HUES64 (cell line): ENCODE measurements at regions not wholly inside any gene's neighbourhood (a gene's known extent, or its start where the extent isn't known, plus 50 kb on each side); places are given as distances from the start of the nearest gene placed in this dataset.

ENCODE experiments used
- H3K27ac ChIP-seq: 2 replicates; pipeline ENCODE4 v1.7.0; 2013; ENCODE audit warnings: low read depth, low read length, inconsistent platforms
- H3K27me3 ChIP-seq: 2 replicates; pipeline ENCODE4 v1.6.1; 2013; ENCODE audit warnings: mild to moderate bottlenecking, low read length; ENCODE audit not compliant: insufficient read depth
- H3K36me3 ChIP-seq: 2 replicates; pipeline ENCODE4 v1.6.1; 2013; ENCODE audit warnings: mild to moderate bottlenecking, low read length; ENCODE audit not compliant: insufficient read depth
- H3K4me1 ChIP-seq: 2 replicates; pipeline ENCODE4 v1.6.1; 2013; ENCODE audit warnings: mild to moderate bottlenecking, low read length, moderate library complexity; ENCODE audit not compliant: insufficient read depth
- H3K4me3 ChIP-seq: 2 replicates; pipeline ENCODE4 v1.5.1; 2013; ENCODE audit warnings: mild to moderate bottlenecking, low read length, moderate library complexity
- H3K9ac ChIP-seq: 2 replicates; pipeline ENCODE4 v1.6.1; 2013; ENCODE audit warnings: mild to moderate bottlenecking, low read depth, low read length
- H3K9me3 ChIP-seq: 2 replicates; pipeline ENCODE4 v1.6.1; 2013; ENCODE audit warnings: low read depth, low read length; ENCODE audit not compliant: insufficient read depth
- WGBS: fragments of 150-250, 120-280 bp; methylation state at CpG from one replicate; pipeline ENCODE4 v1.1.7; 2013; ENCODE audit warnings: missing lambda C conversion rate; 5-methylcytosine and 5-hydroxymethylcytosine counted together

DNA sequence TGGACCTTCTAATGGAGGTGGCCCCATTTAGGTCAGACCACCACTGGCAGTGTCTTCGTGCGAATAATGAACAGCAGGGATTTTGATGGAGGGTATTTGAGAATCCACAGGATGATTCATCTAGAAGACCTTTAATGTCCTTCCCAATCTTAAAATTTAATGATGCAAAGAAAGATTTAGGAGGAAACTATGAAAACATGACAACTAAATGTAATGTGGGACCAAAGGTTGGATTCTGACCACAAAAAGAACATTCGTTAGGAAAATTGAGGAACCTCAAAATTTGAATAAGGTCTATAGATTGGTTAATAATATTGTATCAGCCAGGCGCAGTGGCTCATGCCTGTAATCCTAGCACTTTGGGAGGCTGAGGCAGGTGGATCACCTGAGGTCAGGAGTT lies 78.2 kb upstream of the TMPO start:
- Histone ChIP-seq H3K4me1 (peaks cover 12% of the 10 kb centered on the region; the same call in 1 of the 2 replicates), H3K36me3 (no peaks in the 10 kb centered on the region), H3K9ac (no peak overlapping the region), H3K27me3 (no peaks in the 10 kb centered on the region), H3K27ac (no peak overlapping the region), H3K9me3 (0 out of 2 replicates have a peak, but pooled peaks cover 7% of the 10 kb centered on the region), H3K4me3 (no peak overlapping the region)
- 90% methylated on average over 4 of the region's 4 CpGs for WGBS

DNA sequence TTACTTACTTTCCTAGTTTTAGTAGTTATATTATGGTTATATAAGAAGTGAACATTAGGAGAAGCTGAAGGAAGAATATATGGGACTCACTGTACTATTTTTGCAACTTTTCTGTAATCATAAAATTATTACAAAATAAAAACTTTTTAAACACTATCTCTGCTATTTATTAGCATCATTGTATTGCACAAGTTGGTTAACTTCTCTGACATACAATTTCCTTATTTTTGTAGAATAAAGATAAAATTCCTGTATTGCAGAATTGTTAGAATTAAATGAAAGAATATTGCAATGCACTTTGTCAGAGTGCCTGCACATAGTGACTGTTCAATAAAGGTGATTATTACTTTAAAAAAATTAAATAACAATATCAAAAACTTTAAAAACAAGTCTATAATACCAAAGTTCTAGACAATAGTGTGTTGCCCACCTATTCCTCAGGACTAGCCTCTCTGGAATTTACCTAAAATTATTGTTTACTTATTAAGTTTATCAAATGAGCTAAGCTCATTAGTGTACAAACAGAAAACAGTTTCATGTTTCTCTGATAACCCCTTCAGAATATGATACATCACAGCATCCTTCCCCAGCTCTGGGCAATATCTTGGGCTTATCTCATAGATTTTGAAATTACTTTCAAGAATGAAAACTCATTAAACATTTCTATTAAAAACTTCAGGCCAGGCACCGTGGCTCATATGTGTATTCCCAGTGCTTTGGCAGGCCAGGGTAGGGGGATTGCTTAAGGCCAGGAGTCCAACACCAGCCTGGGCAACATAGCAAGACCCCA lies 77.4 kb upstream of the TMPO start:
- Histone ChIP-seq H3K36me3 (no peaks in the 10 kb centered on the region), H3K9ac (no peak overlapping the region), H3K9me3 (0 out of 2 replicates have a peak, but pooled peaks cover 7% of the 10 kb centered on the region), H3K27ac (no peak overlapping the region), H3K27me3 (no peaks in the 10 kb centered on the region), H3K4me3 (no peak overlapping the region), H3K4me1 (peaks cover 12% of the 10 kb centered on the region; the same call in 1 of the 2 replicates)
- WGBS: 83% methylated on average over 1 of the region's 1 CpG

DNA sequence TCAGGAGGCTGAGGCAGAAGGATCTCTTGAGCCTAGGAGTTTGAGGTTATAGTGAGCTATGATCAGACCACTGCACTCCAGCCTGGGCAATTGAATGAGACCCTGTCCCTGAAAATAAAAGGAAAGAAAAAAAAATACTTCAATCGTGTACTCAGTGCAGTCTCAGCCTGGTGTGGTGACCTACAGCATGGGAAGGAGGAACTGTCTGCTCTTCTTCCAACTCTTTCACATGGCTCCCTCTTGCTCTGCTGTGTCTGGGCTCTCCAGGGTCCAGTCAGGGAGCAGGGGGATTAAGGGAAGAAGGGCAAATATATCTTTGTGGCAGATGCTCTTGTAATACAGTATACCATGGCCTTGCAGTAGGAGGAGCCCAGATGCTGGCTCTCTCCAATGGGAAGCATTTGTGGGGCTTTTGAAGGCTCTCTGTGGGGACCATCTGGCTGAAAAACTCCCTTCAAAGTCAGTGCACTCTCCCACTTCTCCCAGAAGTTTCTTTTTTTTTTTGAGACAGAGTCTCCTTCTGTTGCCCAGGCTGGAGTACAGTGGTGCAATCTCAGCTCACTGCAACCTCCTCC lies 76.6 kb upstream of the TMPO start:
- H3K9ac ChIP-seq: no peak overlapping the region
- no peak overlapping the region for H3K4me3 ChIP-seq
- H3K36me3 ChIP-seq: no peaks in the 10 kb centered on the region
- WGBS: 71% methylated on average over 1 of the region's 1 CpG
- H3K27me3 ChIP-seq: no peaks in the 10 kb centered on the region
- H3K4me1 ChIP-seq: peaks cover 12% of the 10 kb centered on the region; the same call in 1 of the 2 replicates
- no peak overlapping the region for H3K27ac ChIP-seq
- H3K9me3 ChIP-seq: 0 out of 2 replicates have a peak, but pooled peaks cover 7% of the 10 kb centered on the region

DNA sequence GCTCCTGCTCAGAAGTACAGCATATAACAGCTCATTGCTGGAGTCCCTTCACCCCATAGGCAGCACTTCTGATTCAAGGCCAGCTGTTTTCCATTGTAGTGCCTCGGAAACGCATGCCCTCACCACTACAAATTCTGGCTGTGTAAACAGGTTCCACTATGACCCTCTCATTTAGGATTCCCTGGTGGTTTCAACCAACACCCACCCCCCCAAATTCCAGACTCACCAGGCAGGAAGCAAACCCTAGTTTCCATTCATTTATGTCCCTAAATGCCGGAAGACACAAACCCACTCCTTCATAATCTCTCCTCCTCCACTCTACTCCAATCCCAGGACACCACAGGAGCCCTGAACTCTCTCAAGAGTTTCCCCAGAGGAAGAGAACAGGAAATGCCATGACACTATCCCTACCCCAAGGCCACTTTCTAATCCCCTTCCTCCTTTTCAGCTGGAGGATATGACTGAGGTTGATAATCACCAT lies 75.9 kb upstream of the TMPO start:
- 77% methylated on average over 3 of the region's 3 CpGs for WGBS
- no peak overlapping the region for H3K4me3 ChIP-seq
- no peaks in the 10 kb centered on the region for H3K36me3 ChIP-seq
- H3K27me3 ChIP-seq: no peaks in the 10 kb centered on the region
- peaks cover 12% of the 10 kb centered on the region; the same call in 1 of the 2 replicates for H3K4me1 ChIP-seq
- H3K9ac ChIP-seq: no peak overlapping the region
- H3K9me3 ChIP-seq: 0 out of 2 replicates have a peak, but pooled peaks cover 6% of the 10 kb centered on the region
- no peak overlapping the region for H3K27ac ChIP-seq

DNA sequence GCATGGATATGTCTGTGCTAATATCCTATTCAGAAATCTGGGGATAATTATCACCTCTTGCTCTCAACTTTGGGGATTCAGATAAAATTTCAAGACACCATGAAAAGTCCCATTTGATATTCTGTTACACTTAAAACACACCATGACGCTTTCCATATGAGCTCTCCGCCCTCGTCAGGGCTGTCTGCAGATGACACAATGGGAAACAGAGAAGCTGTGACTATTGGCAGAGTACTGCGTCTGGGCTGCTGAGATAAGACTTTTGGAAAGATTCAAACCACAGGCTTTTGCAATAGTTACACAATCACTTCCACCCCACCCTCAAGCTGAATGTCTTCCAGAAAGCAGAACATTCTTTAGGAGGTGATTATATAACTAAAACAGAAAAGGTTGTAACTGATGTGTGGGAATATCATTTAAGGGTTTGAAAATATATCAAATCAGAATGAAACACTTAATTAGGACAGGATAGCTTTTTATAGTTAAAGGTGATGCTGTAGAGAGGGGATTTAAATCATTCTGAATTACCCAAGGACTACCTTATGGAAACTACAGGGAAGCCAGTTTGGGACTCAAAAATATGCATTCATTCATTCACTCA lies 75.3 kb upstream of the TMPO start:
- Histone ChIP-seq H3K27ac (no peak overlapping the region), H3K4me3 (no peak overlapping the region), H3K27me3 (no peaks in the 10 kb centered on the region), H3K9me3 (0 out of 2 replicates have a peak, but pooled peaks cover under 1% of the 10 kb centered on the region), H3K36me3 (no peaks in the 10 kb centered on the region), H3K9ac (no peak overlapping the region), H3K4me1 (peaks cover 12% of the 10 kb centered on the region; the same call in 1 of the 2 replicates)
- WGBS: 70% methylated on average over 4 of the region's 4 CpGs

DNA sequence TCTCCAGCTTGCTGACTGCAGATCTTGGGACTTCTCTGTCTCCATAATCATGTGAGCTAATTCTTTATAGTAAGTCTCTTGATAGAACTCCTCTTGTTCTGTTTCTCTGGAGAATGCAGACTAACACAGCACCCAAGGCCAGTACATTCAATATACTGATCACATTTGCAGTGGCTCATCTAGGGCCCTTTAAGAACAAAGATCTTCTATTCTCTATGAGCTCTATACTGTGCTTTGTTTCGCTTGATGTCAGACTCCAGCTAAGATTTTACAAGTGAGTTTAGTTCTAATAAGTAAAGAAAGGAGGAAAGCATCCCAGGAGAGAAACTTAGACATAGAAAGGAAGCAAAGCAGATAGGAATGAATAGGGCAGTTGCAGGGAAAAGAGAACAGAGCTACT lies 69.3 kb upstream of the TMPO start:
- Histone ChIP-seq H3K9ac (no peak overlapping the region), H3K27me3 (no peaks in the 10 kb centered on the region), H3K9me3 (no peaks in the 10 kb centered on the region), H3K4me1 (peaks cover 3% of the 10 kb centered on the region; the same call in 1 of the 2 replicates), H3K4me3 (no peak overlapping the region), H3K36me3 (no peaks in the 10 kb centered on the region), H3K27ac (no peak overlapping the region)
- WGBS: 95% methylated on average over 1 of the region's 1 CpG

DNA sequence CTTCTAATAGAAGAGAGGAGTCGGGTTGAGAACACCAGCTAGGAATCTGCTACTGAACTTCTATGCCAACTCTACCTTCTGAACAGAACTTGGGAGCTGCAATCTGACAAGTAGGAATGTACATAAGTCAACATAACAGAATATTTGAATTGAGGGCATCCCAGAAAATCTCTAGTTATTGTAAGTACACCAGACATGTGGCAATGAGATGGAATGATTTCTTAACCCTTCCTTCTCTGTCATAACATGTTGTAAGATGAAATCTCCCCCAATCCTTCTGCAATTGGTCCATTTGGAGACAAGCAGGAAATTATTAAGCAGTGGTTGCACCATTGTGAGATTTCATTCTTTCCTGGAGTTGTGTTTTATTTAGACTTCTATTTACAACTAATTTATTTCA lies 68.7 kb upstream of the TMPO start:
- no peaks in the 10 kb centered on the region for H3K36me3 ChIP-seq
- peaks cover under 1% of the 10 kb centered on the region; the same call in 1 of the 2 replicates for H3K4me1 ChIP-seq
- no peak overlapping the region for H3K9ac ChIP-seq
- no peak overlapping the region for H3K4me3 ChIP-seq
- no CpG with 5 or more reads among the region's 1 CpG for WGBS
- H3K9me3 ChIP-seq: no peaks in the 10 kb centered on the region
- H3K27ac ChIP-seq: no peak overlapping the region
- H3K27me3 ChIP-seq: no peaks in the 10 kb centered on the region

DNA sequence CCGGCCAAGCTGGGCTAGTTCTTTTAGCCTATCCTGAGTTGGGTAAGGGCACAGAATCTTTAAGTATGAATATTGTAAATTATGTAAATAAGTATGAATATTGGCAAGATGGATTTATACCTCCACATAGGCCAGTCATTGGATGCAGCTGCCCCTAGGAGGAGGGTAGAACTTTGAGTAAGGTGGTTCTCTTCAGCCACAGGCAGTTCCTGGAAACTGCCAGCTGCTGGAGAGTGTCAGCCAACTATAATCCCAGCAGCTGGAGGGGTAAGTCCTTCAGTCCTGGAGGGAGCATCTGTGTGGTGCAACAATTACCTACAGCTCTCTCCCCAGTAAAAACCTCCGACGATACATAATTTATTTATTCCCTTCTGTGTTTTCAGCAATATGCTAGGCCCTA lies 65.8 kb upstream of the TMPO start:
- WGBS: 94% methylated on average over 3 of the region's 3 CpGs
- Histone ChIP-seq H3K27ac (no peak overlapping the region), H3K36me3 (no peaks in the 10 kb centered on the region), H3K27me3 (no peaks in the 10 kb centered on the region), H3K4me1 (no peaks in the 10 kb centered on the region; the same call in 1 of the 2 replicates), H3K9me3 (no peaks in the 10 kb centered on the region), H3K4me3 (no peak overlapping the region), H3K9ac (no peak overlapping the region)

DNA sequence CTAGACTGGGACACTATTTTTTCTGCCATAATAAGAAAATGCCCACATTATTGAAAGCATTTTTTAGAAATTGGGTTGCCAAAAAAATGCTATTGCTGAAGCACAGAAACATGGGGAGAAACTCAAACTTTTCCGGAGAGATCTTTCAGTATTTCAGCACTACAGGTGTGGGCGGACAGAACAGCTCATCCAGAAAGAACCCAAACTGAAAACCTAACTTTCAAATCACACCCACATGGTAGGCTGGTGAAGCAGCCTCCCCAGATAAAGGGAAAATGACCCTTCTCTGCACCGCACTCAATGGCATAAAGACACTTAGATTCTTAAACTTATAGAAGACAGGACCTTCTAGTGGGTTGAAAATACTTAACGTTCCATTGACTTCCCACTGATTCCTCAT lies 62.3 kb upstream of the TMPO start:
- Histone ChIP-seq H3K27me3 (peaks cover 3% of the 10 kb centered on the region; the same call in 1 of the 2 replicates), H3K9ac (no peak overlapping the region), H3K4me1 (no peaks in the 10 kb centered on the region; the same call in none of the 2 replicates), H3K36me3 (no peaks in the 10 kb centered on the region), H3K27ac (no peak overlapping the region), H3K9me3 (no peaks in the 10 kb centered on the region), H3K4me3 (no peak overlapping the region)
- 90% methylated on average over 4 of the region's 4 CpGs for WGBS

DNA sequence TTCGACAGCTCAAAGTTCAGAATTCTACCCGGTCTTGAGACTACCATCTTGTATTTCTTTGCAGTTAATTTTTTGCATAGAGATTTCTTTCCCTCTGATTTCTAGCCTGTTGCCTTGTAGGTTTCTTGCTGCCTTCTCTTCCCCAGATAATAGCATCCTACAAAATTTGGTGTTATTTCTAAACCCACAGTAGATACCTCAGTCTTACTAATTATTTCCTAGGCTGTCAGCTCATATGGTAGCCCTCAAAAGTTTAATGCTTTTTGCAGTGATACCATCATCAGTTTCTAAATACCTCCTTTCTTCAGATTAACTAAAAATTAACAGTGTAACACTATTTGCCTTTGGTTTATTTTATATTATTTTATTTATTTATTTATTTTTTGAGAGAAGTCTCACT lies 61.9 kb upstream of the TMPO start:
- no peak overlapping the region for H3K27ac ChIP-seq
- WGBS: 88% methylated on average over 2 of the region's 2 CpGs
- H3K9ac ChIP-seq: no peak overlapping the region
- no peaks in the 10 kb centered on the region; the same call in none of the 2 replicates for H3K4me1 ChIP-seq
- peaks cover 3% of the 10 kb centered on the region; the same call in 1 of the 2 replicates for H3K27me3 ChIP-seq
- no peaks in the 10 kb centered on the region for H3K36me3 ChIP-seq
- H3K9me3 ChIP-seq: no peaks in the 10 kb centered on the region
- no peak overlapping the region for H3K4me3 ChIP-seq

DNA sequence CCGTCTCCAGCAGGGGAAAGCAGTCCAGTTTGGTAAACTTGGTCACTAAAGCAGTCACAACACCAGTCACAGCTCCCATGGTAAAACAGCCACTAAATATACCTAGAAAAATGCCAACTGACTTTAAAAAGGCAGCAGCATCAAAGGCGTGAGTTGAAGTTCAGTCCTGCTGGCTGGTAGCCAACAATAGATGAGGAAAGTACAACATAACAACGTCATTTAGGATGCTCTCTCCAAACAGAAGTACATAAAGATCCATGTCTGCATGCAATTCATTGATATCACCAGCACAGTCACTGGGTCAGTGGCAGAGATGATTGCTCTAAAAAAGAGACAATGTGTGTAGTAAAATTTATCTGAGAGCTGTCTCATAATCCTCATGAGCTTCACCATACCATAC lies 59.3 kb upstream of the TMPO start:
- Histone ChIP-seq H3K27me3 (peaks cover 3% of the 10 kb centered on the region; the same call in 1 of the 2 replicates), H3K36me3 (no peaks in the 10 kb centered on the region), H3K4me1 (no peaks in the 10 kb centered on the region; the same call in 1 of the 2 replicates), H3K27ac (no peak overlapping the region), H3K9ac (no peak overlapping the region), H3K4me3 (no peak overlapping the region), H3K9me3 (no peaks in the 10 kb centered on the region)
- 100% methylated on average over 3 of the region's 3 CpGs for WGBS
